ENCODE measurements at regions not wholly inside any gene's neighbourhood (a gene's known extent, or its start where the extent isn't known, plus 50 kb on each side); places are given as distances from the start of the nearest gene placed in this dataset.
"Not testable (repeated sequence)": the region's sequence is repeated elsewhere in the genome, so short reads cannot be mapped to it uniquely, and the experiment has no call there.

- not testable (repeated sequence) for TF ChIP-seq TSHZ2 (CRISPR knock-in tag; IDR thresholded peaks at IDR 0.05); SNAI2 (CRISPR knock-in tag; IDR thresholded peaks at IDR 0.05); PATZ1 (CRISPR knock-in tag; IDR thresholded peaks at IDR 0.05; ENCODE audit: borderline replicate concordance); ESRRG (CRISPR knock-in tag; IDR thresholded peaks at IDR 0.05); TOX (CRISPR knock-in tag; IDR thresholded peaks at IDR 0.05; ENCODE audit: borderline replicate concordance); ZC3H10 (CRISPR knock-in tag; IDR thresholded peaks at IDR 0.05); CREB5 (CRISPR knock-in tag; IDR thresholded peaks at IDR 0.05; ENCODE audit: low read depth); ZFP30 (CRISPR knock-in tag; IDR thresholded peaks at IDR 0.05); TCF4 (CRISPR knock-in tag; IDR thresholded peaks at IDR 0.05; ENCODE audit: borderline replicate concordance); CSRNP3 (CRISPR knock-in tag; IDR thresholded peaks at IDR 0.05); ZNF565 (CRISPR knock-in tag; conservative IDR thresholded peaks at IDR 0.05; ENCODE audit: low read depth); ISL1 (CRISPR knock-in tag; IDR thresholded peaks at IDR 0.05)
These were observed 133.2 kb downstream of the FAM72C start for GRCh38 chr1:143838598-143838929.

Data from SK-N-SH treated with all-trans-retinoic acid at 6 μM for 48 hours (cell line).